Left lung (tissue), 4 donors: ENCODE measurements at regions not wholly inside any gene's neighbourhood (a gene's known extent, or its start where the extent isn't known, plus 50 kb on each side); places are given as distances from the start of the nearest gene placed in this dataset.

ENCODE experiments used
- ATAC-seq: fragments of 200-7000 bp; cut with Tn5 transposase; one replicate; pipeline ENCODE4 v1.9.1; 2020; ENCODE audit warnings: moderate library complexity
- DNase-seq, 4 donors: peaks; one replicate each; pipeline ENCODE4 v3.0.0-alpha.2; 2013 to 2020
- H3K27ac ChIP-seq, 2 donors: fragments of 200-600 bp; sonication (generic) in 1 of 2; one replicate each; pipeline versions ENCODE4 v1.5.0 to v1.8.0; 2020 to 2021
- H3K27me3 ChIP-seq, 2 donors: fragments of 200-600 bp; sonication (generic) in 1 of 2; one replicate each; pipeline versions ENCODE4 v1.5.0 to v1.8.0; 2020 to 2021
- H3K36me3 ChIP-seq, 2 donors: fragments of 200-600 bp; sonication (generic) in 1 of 2; one replicate each; pipeline versions ENCODE4 v1.5.0 to v1.8.0; 2020 to 2021
- H3K4me1 ChIP-seq, 2 donors: fragments of 200-600 bp; one replicate each; pipeline ENCODE4 v1.8.0; 2021
- H3K4me3 ChIP-seq, 2 donors: fragments of 200-600 bp; sonication (generic) in 1 of 2; one replicate each; pipeline versions ENCODE4 v1.5.0 to v1.8.0; 2020 to 2021; ENCODE audit warnings: mild to moderate bottlenecking in 1 of 2
- H3K9me3 ChIP-seq, 2 donors: fragments of 200-600 bp; sonication (generic) in 1 of 2; one replicate each; pipeline versions ENCODE4 v1.5.0 to v1.8.0; 2020 to 2021
- intact Hi-C, 2 donors: fragments of 100-400 bp; cut with DNase I; formaldehyde crosslinking; loops; one replicate each; pipeline versions ENCODE4 v1.11.2 to v1.14.2; 2022
- TF ChIP-seq, protein P1 (sequence below), 2 donors: fragments of 200-600 bp; sonication (generic) in 1 of 2; IDR thresholded peaks; one replicate each; pipeline versions ENCODE4 v1.5.0 to v1.8.0; 2021; ENCODE audit warnings: antibody characterized with exemption in 2 of 2
- donor health status: DM: no; HTN: yes; CAD: no.
- donor health status: DM: no; HTN: no; CAD: no.

- TF ChIP-seq, protein P1, sequence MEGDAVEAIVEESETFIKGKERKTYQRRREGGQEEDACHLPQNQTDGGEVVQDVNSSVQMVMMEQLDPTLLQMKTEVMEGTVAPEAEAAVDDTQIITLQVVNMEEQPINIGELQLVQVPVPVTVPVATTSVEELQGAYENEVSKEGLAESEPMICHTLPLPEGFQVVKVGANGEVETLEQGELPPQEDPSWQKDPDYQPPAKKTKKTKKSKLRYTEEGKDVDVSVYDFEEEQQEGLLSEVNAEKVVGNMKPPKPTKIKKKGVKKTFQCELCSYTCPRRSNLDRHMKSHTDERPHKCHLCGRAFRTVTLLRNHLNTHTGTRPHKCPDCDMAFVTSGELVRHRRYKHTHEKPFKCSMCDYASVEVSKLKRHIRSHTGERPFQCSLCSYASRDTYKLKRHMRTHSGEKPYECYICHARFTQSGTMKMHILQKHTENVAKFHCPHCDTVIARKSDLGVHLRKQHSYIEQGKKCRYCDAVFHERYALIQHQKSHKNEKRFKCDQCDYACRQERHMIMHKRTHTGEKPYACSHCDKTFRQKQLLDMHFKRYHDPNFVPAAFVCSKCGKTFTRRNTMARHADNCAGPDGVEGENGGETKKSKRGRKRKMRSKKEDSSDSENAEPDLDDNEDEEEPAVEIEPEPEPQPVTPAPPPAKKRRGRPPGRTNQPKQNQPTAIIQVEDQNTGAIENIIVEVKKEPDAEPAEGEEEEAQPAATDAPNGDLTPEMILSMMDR (IDR thresholded peaks at IDR 0.05): peak; percentile 65 to 72
- peak; percentile 97 for ATAC-seq
- no peaks in the 10 kb centered on the region for H3K4me1 ChIP-seq
- H3K9me3 ChIP-seq: no peaks in the 10 kb centered on the region
- no peak overlapping the region for H3K27ac ChIP-seq
- DNase-seq: peak in 3 of 4 donors; percentile 54 to 80 (median 61)
- H3K27me3 ChIP-seq: no peaks in the 10 kb centered on the region
- H3K36me3 ChIP-seq: no peaks in the 10 kb centered on the region
- H3K4me3 ChIP-seq: no peak overlapping the region
- intact Hi-C loops: loop anchor here in 1 of 2 donors (10.0 kb wide), 1 partner anchor 376 kb away; no protein-coding TSS in a partner anchor
Measured at GRCh38 chr21:31580866-31581276, 78.6 kb upstream of the SOD1 start.

DNA sequence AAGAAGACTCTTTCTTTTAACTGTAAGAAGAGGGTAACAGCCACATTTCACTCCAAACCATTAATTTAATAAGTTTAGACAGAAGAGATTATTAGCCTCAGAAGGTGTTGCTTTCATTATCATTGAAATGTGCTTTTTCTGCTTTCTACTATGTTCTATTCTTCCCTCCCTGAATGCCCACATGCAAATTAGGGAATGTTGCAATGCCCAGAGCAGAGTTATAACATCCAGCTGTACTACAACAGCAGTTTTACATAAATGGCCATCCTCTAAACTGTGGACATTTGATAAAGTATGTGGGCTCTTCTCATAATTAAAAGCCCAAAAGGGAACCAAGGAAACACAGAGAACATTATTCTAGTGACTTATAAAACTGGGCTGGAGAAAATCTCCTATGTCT lies 82.2 kb upstream of the SOD1 start:
- Histone ChIP-seq H3K4me3 (no peak overlapping the region), H3K27ac (no peak overlapping the region), H3K4me1 (no peaks in the 10 kb centered on the region), H3K36me3 (no peaks in the 10 kb centered on the region), H3K27me3 (no peaks in the 10 kb centered on the region), H3K9me3 (peaks cover 0 to 12% of the 10 kb centered on the region in 2 donors)
- intact Hi-C loops: loop anchor here in 1 of 2 donors (10.0 kb wide), 1 partner anchor 232 kb away; the partner anchor contains the start of gene TIAM1
- DNase-seq (peak in 1 of 4 donors; percentile 48), ATAC-seq (no peak)
- TF ChIP-seq, protein P1 (IDR thresholded peaks at IDR 0.05): no peak

DNA sequence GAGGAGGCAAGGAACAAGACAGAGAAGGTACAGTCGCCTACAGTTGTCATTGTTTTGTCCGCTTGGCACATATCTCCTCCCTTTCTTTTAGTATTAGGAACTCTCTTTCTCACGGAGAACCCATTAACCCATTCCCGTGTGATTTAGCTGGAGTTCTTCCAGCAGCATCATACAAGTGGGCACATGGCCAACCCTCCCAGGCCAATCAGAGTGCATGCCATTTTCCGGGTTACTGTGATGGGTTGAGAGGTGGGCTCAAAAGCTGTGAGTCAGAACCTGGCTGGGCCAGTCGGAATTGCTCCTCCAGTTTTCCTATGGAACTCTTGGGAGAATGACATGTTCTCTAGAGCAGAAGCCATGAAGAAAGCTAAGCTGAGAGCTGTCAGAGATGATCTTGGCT lies 83.1 kb upstream of the SOD1 start:
- H3K9me3 ChIP-seq: peaks cover 0 to 12% of the 10 kb centered on the region in 2 donors
- intact Hi-C loops: loop anchor here in 1 of 2 donors (10.0 kb wide), 1 partner anchor 232 kb away; the partner anchor contains the start of gene TIAM1
- DNase-seq (no peak), ATAC-seq (no peak)
- no peak overlapping the region for H3K27ac ChIP-seq
- no peaks in the 10 kb centered on the region for H3K36me3 ChIP-seq
- TF ChIP-seq, protein P1 (IDR thresholded peaks at IDR 0.05): no peak
- no peaks in the 10 kb centered on the region for H3K27me3 ChIP-seq
- no peaks in the 10 kb centered on the region for H3K4me1 ChIP-seq
- H3K4me3 ChIP-seq: no peak overlapping the region

- H3K27ac ChIP-seq: no peak overlapping the region
- H3K9me3 ChIP-seq: peaks cover 0 to 12% of the 10 kb centered on the region in 2 donors
- no peaks in the 10 kb centered on the region for H3K27me3 ChIP-seq
- H3K4me1 ChIP-seq: no peaks in the 10 kb centered on the region
- TF ChIP-seq, protein P1 (IDR thresholded peaks at IDR 0.05): no peak
- ATAC-seq (no peak), DNase-seq (no peak)
- no peaks in the 10 kb centered on the region for H3K36me3 ChIP-seq
- intact Hi-C loops: loop anchor here in 1 of 2 donors (10.0 kb wide), 1 partner anchor 228 kb away; the partner anchor contains the start of gene TIAM1
- H3K4me3 ChIP-seq: no peak overlapping the region
Measured at GRCh38 chr21:31573217-31573616, 86.3 kb upstream of the SOD1 start.

DNA sequence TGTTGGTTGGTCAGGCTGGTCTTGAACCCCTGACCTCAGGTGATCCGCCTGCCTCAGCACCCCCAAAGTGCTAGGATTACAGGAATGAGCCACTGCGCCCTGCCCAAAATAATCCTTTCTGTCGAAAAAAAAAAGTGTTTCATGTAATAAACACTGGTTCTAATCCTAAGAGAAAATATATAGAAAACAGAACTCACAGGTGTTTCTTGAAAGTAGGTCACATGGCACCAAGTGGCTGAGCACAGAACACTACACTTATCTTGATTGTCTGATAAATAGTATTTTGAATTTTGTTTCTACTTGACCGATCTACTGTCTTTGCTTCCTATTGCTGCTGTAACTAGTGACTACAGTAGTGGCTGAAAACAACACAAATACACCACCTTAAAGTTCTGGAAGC lies 87.6 kb upstream of the SOD1 start:
- ATAC-seq (no peak), DNase-seq (no peak)
- H3K4me3 ChIP-seq: no peak overlapping the region
- intact Hi-C loops: loop anchor here in 1 of 2 donors (10.0 kb wide), 1 partner anchor 227 kb away; the partner anchor contains the start of gene TIAM1
- no peaks in the 10 kb centered on the region for H3K27me3 ChIP-seq
- no peaks in the 10 kb centered on the region for H3K4me1 ChIP-seq
- peaks cover 0 to 12% of the 10 kb centered on the region in 2 donors for H3K9me3 ChIP-seq
- no peaks in the 10 kb centered on the region for H3K36me3 ChIP-seq
- H3K27ac ChIP-seq: no peak overlapping the region
- TF ChIP-seq, protein P1 (IDR thresholded peaks at IDR 0.05): no peak
